BJ (cell line): ENCODE measurements at regions not wholly inside any gene's neighbourhood (a gene's known extent, or its start where the extent isn't known, plus 50 kb on each side); places are given as distances from the start of the nearest gene placed in this dataset.

Experiments used
- CTCF ChIA-PET: fragments of 350-600 bp; formaldehyde crosslinking; extraction: SDS; loops from one replicate; lab custom pipeline; 2021; ENCODE audit warnings: antibody characterized with exemption, inconsistent platforms; lab: Yijun Ruan, JAX
- POLR2A ChIA-PET: fragments of 300-600 bp; sonication (Branson Sonifier 250); formaldehyde crosslinking; extraction: SDS; loops from one replicate; lab custom pipeline; 2021; ENCODE audit warnings: antibody characterized with exemption; lab: Charles Lee
- DNase-seq: peaks from one replicate; pipeline ENCODE4 v3.0.0-alpha.2; 2011; ENCODE audit warnings: low read depth
- H3K27me3 ChIP-seq: 2 replicates; pipeline ENCODE4 v1.6.0; 2011; ENCODE audit warnings: low read length; ENCODE audit not compliant: control insufficient read depth, insufficient read depth
- H3K36me3 ChIP-seq: 2 replicates; pipeline ENCODE4 v1.5.1; 2011; ENCODE audit warnings: low read length; ENCODE audit not compliant: control insufficient read depth, insufficient read depth
- H3K4me3 ChIP-seq: 2 replicates; pipeline ENCODE4 v1.5.1; 2011; ENCODE audit warnings: low read depth, mild to moderate bottlenecking, control low read depth, low read length
- CTCF ChIP-seq: IDR thresholded peaks from 2 replicates; pipeline ENCODE4 v1.5.1; 2011; ENCODE audit warnings: low read depth, mild to moderate bottlenecking, control low read depth, inconsistent platforms, low read length, moderate library complexity; ENCODE audit not compliant: insufficient read depth

GRCh38 chr4:108556588-108557200, 63.7 kb upstream of the RPL34 start:
- TF ChIP-seq CTCF = no peak
- Histone ChIP-seq H3K4me3 (no peak overlapping the region), H3K27me3 (no peaks in the 10 kb centered on the region; the same call in 1 of the 2 replicates), H3K36me3 (no peaks in the 10 kb centered on the region)
- DNase-seq = no peak
- CTCF ChIA-PET = interaction anchor here (1.6 kb wide), 1 partner anchor 16 kb away, joined by 3 read pairs; no protein-coding TSS in a partner anchor
- POLR2A ChIA-PET = no interaction called here

GRCh38 chr4:108556166-108556565, 64.2 kb upstream of the RPL34 start:
- no peak for DNase-seq
- Histone ChIP-seq H3K36me3 (no peaks in the 10 kb centered on the region), H3K27me3 (no peaks in the 10 kb centered on the region; the same call in 1 of the 2 replicates), H3K4me3 (no peak overlapping the region)
- POLR2A ChIA-PET = no interaction called here
- CTCF ChIA-PET = interaction anchor here (1.4 kb wide), 1 partner anchor 15 kb away, joined by 3 read pairs; no protein-coding TSS in a partner anchor
- TF ChIP-seq CTCF = no peak

- POLR2A ChIA-PET = no interaction called here
- no peak for DNase-seq
- H3K36me3 ChIP-seq = no peaks in the 10 kb centered on the region
- CTCF ChIA-PET = interaction anchor here (0.7 to 1.4 kb wide), 2 partner anchors 15 to 462 kb away, joined by 3 to 4 read pairs; no protein-coding TSS in a partner anchor
- TF ChIP-seq CTCF = no peak
- no peak overlapping the region for H3K4me3 ChIP-seq
- H3K27me3 ChIP-seq = no peaks in the 10 kb centered on the region; the same call in 1 of the 2 replicates
These were observed 64.7 kb upstream of the RPL34 start for GRCh38 chr4:108555701-108556100.

- no peaks in the 10 kb centered on the region for H3K27me3 ChIP-seq
- H3K4me3 ChIP-seq = no peak overlapping the region
- no peak for DNase-seq
- TF ChIP-seq CTCF = no peak
- ChIA-PET POLR2A (no interaction called here), CTCF (no interaction called here)
- no peaks in the 10 kb centered on the region for H3K36me3 ChIP-seq
These were observed 72.7 kb upstream of the RPL34 start for GRCh38 chr4:108547682-108548081.

- DNase-seq = no peak
- ChIA-PET CTCF (no interaction called here), POLR2A (no interaction called here)
- Histone ChIP-seq H3K27me3 (no peaks in the 10 kb centered on the region), H3K4me3 (no peak overlapping the region), H3K36me3 (no peaks in the 10 kb centered on the region)
- no peak for TF ChIP-seq CTCF
These were observed 73.6 kb upstream of the RPL34 start for GRCh38 chr4:108546728-108547127.
